HG02943 (cell line): ENCODE measurements at regions not wholly inside any gene's neighbourhood (a gene's known extent, or its start where the extent isn't known, plus 50 kb on each side); places are given as distances from the start of the nearest gene placed in this dataset.

Experiments used
- ATAC-seq: cut with Tn5 transposase; IDR thresholded peaks from one replicate; pipeline ENCODE4 v1.9.1; 2021; ENCODE audit warnings: mild to moderate bottlenecking, low read depth, moderate library complexity; ENCODE audit not compliant: unreplicated experiment

GRCh38 chr7:84509522-84509921, 314.9 kb upstream of the SEMA3A start:
- ATAC-seq = no peak

- no peak for ATAC-seq
Measured at GRCh38 chr7:84508606-84509005, 314.0 kb upstream of the SEMA3A start.

GRCh38 chr7:84507529-84507928, 312.9 kb upstream of the SEMA3A start:
- no peak for ATAC-seq

- no peak for ATAC-seq
Measured at GRCh38 chr7:84506151-84506550, 311.6 kb upstream of the SEMA3A start.

GRCh38 chr7:84502239-84502638, 307.6 kb upstream of the SEMA3A start:
- no peak for ATAC-seq

- no peak for ATAC-seq
Measured at GRCh38 chr7:84497873-84498272, 303.3 kb upstream of the SEMA3A start.

- no peak for ATAC-seq
Measured at GRCh38 chr7:84495128-84495527, 300.5 kb upstream of the SEMA3A start.

- ATAC-seq = no peak
Measured at GRCh38 chr7:84492098-84493034, 297.8 kb upstream of the SEMA3A start.

GRCh38 chr7:84490661-84491060, 296.1 kb upstream of the SEMA3A start:
- no peak for ATAC-seq

GRCh38 chr7:84484502-84485079, 290.0 kb upstream of the SEMA3A start:
- no peak for ATAC-seq

- no peak for ATAC-seq
Measured at GRCh38 chr7:84482476-84482875, 287.9 kb upstream of the SEMA3A start.

- no peak for ATAC-seq
Measured at GRCh38 chr7:84479059-84479458, 284.5 kb upstream of the SEMA3A start.

GRCh38 chr7:84477786-84478478, 283.3 kb upstream of the SEMA3A start:
- no peak for ATAC-seq

- no peak for ATAC-seq
Measured at GRCh38 chr7:84474436-84474835, 279.8 kb upstream of the SEMA3A start.

GRCh38 chr7:84471576-84471975, 277.0 kb upstream of the SEMA3A start:
- no peak for ATAC-seq

GRCh38 chr7:84469034-84469433, 274.4 kb upstream of the SEMA3A start:
- no peak for ATAC-seq

- no peak for ATAC-seq
Measured at GRCh38 chr7:84462259-84462658, 267.7 kb upstream of the SEMA3A start.

- ATAC-seq = no peak
Measured at GRCh38 chr7:84461093-84461492, 266.5 kb upstream of the SEMA3A start.

GRCh38 chr7:84455788-84456187, 261.2 kb upstream of the SEMA3A start:
- ATAC-seq = no peak

- ATAC-seq = no peak
Measured at GRCh38 chr7:84454174-84454959, 259.8 kb upstream of the SEMA3A start.

- ATAC-seq = no peak
Measured at GRCh38 chr7:84452618-84453017, 258.0 kb upstream of the SEMA3A start.
